ENCODE measurements at regions not wholly inside any gene's neighbourhood (a gene's known extent, or its start where the extent isn't known, plus 50 kb on each side); places are given as distances from the start of the nearest gene placed in this dataset.

DNA sequence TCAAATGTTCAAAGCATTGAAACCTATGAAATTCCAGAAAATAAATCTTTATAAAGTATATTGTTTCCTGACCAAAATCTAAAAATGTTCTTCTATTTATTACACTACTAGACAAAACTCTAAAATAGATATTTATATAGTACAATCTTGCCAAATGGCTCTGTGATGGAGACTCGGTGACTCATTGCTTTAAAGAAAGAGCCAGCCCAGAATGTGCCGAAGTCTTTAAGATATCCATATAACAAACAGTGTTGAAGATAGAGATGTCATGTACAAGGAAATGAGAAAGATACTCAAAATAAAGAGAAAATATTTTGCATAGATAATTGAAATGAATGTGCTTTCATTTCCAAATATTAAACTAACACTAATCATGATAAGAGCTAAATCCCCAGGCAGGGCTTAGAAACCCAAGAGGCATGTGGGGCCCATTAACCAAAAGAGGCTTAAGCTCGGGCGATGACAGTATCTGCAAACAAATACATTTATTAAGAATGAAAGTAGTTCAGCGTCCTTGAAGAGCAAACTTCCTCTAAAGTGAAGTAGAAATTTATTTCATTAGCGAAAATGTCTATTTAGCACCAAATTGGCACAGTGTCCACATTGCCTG lies 102.1 kb upstream of the FAM9B start:
- TF ChIP-seq POLR2AphosphoS5 (IDR thresholded peaks at IDR 0.05; ENCODE audit: low read depth, low read length): no peak

DNA sequence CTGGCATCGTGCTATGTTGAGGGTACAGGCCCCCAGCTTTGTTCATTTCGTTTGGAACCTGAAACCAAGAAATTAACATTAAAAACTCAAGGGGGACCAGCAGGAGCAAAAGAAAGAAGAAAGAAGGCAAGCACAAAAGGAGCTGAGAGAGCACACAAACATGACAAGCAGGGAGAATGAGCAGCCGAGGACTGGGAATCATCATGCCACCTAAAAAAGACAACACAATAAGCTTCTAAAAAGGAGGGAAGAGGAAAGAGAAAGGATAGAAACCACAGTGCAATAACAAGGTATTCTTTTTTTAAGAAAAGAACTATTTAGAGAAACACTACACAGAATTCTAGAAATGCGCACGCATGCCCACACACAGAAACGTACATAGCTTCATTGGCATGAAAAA lies 103.2 kb upstream of the FAM9B start:
- no peak for TF ChIP-seq SIN3A (IDR thresholded peaks at IDR 0.05; ENCODE audit: borderline replicate concordance, insufficient read depth, low read length)

DNA sequence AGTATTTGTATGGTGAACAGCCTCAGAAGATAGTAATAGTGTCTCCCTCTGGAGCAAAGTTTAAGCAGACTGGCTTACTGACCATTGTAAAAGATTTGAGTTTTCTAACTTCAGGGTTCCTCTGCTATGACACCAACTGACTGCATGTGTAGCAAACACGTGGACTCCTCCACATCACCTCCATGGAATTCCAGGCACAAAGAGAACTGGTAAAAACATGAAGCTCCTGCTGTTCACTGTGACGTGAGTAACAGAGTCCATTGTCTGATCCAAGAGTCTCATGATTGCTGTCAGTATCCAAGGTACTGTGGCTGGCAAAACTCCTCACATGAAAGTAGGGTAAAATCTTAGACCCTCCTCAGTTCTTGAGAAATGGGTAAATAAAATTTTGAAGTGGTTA lies 107.6 kb upstream of the FAM9B start:
- TF ChIP-seq TAF1 (IDR thresholded peaks at IDR 0.05; ENCODE audit: borderline replicate concordance, insufficient read depth, low read length) (no peak), FOXP2 (optimal IDR thresholded peaks at IDR 0.05; ENCODE audit: borderline replicate concordance, extremely low read depth, extremely low read length, insufficient read depth) (no peak), POLR2AphosphoS5 (IDR thresholded peaks at IDR 0.05; ENCODE audit: low read depth, low read length) (no peak), SIN3A (IDR thresholded peaks at IDR 0.05; ENCODE audit: borderline replicate concordance, insufficient read depth, low read length) (no peak)
- TF ChIP-seq, protein P1, sequence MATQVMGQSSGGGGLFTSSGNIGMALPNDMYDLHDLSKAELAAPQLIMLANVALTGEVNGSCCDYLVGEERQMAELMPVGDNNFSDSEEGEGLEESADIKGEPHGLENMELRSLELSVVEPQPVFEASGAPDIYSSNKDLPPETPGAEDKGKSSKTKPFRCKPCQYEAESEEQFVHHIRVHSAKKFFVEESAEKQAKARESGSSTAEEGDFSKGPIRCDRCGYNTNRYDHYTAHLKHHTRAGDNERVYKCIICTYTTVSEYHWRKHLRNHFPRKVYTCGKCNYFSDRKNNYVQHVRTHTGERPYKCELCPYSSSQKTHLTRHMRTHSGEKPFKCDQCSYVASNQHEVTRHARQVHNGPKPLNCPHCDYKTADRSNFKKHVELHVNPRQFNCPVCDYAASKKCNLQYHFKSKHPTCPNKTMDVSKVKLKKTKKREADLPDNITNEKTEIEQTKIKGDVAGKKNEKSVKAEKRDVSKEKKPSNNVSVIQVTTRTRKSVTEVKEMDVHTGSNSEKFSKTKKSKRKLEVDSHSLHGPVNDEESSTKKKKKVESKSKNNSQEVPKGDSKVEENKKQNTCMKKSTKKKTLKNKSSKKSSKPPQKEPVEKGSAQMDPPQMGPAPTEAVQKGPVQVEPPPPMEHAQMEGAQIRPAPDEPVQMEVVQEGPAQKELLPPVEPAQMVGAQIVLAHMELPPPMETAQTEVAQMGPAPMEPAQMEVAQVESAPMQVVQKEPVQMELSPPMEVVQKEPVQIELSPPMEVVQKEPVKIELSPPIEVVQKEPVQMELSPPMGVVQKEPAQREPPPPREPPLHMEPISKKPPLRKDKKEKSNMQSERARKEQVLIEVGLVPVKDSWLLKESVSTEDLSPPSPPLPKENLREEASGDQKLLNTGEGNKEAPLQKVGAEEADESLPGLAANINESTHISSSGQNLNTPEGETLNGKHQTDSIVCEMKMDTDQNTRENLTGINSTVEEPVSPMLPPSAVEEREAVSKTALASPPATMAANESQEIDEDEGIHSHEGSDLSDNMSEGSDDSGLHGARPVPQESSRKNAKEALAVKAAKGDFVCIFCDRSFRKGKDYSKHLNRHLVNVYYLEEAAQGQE (IDR thresholded peaks at IDR 0.05; ENCODE audit: insufficient read depth in 1 of 2, low read depth in 2 of 2, low read length in 2 of 2): no peak

DNA sequence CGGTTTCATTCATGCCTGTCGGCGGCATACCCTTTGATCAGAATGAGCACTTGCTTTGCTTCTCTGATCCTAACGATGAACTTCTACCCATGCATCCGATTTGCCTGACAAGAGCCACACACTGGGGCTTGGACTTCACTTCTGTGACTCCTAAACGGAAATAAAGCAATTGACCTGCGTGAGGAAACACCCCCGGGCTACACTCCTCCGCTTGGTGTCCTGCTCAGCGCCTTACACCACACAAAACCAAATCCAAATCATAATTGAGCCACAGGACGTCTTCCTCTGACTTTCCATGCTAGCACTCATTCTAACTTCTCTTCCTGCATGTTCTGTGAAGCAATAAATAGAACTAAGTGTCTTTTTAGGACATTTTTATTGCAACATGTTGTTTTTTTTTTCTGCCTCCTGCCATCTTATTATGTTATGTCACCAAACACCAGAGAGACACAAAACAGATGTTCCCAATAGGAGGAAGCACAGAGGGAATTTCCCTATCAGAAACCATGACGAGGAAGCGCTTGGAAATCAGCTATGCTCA lies 110.8 kb upstream of the FAM9B start:
- TF ChIP-seq, protein P1 (IDR thresholded peaks at IDR 0.05; ENCODE audit: insufficient read depth in 1 of 2, low read depth in 2 of 2, low read length in 2 of 2): no peak
- TF ChIP-seq TAF1 (IDR thresholded peaks at IDR 0.05; ENCODE audit: borderline replicate concordance, insufficient read depth, low read length): no peak
- TF ChIP-seq SIN3A (IDR thresholded peaks at IDR 0.05; ENCODE audit: borderline replicate concordance, insufficient read depth, low read length): no peak
- TF ChIP-seq FOXP2 (optimal IDR thresholded peaks at IDR 0.05; ENCODE audit: borderline replicate concordance, extremely low read depth, extremely low read length, insufficient read depth): no peak
- TF ChIP-seq POLR2AphosphoS5 (IDR thresholded peaks at IDR 0.05; ENCODE audit: low read depth, low read length): no peak

- no peak for TF ChIP-seq POLR2AphosphoS5 (IDR thresholded peaks at IDR 0.05; ENCODE audit: low read depth, low read length)
- TF ChIP-seq FOXP2 (optimal IDR thresholded peaks at IDR 0.05; ENCODE audit: borderline replicate concordance, extremely low read depth, extremely low read length, insufficient read depth): no peak
- no peak for TF ChIP-seq TAF1 (IDR thresholded peaks at IDR 0.05; ENCODE audit: borderline replicate concordance, insufficient read depth, low read length)
- TF ChIP-seq, protein P1 (IDR thresholded peaks at IDR 0.05; ENCODE audit: insufficient read depth in 1 of 2, low read depth in 2 of 2, low read length in 2 of 2): no peak
- no peak for TF ChIP-seq SIN3A (IDR thresholded peaks at IDR 0.05; ENCODE audit: borderline replicate concordance, insufficient read depth, low read length)
Measured at GRCh38 chrX:9146657-9147056, 112.7 kb upstream of the FAM9B start.

- TF ChIP-seq FOXP2 (optimal IDR thresholded peaks at IDR 0.05; ENCODE audit: borderline replicate concordance, extremely low read depth, extremely low read length, insufficient read depth) (no peak), SIN3A (IDR thresholded peaks at IDR 0.05; ENCODE audit: borderline replicate concordance, insufficient read depth, low read length) (no peak), POLR2AphosphoS5 (IDR thresholded peaks at IDR 0.05; ENCODE audit: low read depth, low read length) (no peak), TAF1 (IDR thresholded peaks at IDR 0.05; ENCODE audit: borderline replicate concordance, insufficient read depth, low read length) (no peak)
- TF ChIP-seq, protein P1 (IDR thresholded peaks at IDR 0.05; ENCODE audit: insufficient read depth in 1 of 2, low read depth in 2 of 2, low read length in 2 of 2): no peak
Measured at GRCh38 chrX:9147086-9147485, 113.2 kb upstream of the FAM9B start.
